Right atrium auricular region (tissue), 2 donors: ENCODE measurements at regions not wholly inside any gene's neighbourhood (a gene's known extent, or its start where the extent isn't known, plus 50 kb on each side); places are given as distances from the start of the nearest gene placed in this dataset.
A peak's percentile ranks its signal among the peaks of the same experiment; 100 is the strongest.

Experiments
- DNase-seq: peaks from one replicate; pipeline ENCODE4 v3.0.0-alpha.2; 2019; ENCODE audit warnings: low spot score
- H3K27ac ChIP-seq, 2 donors: fragments of 200-600 bp; sonication (generic); 1 replicate in 1 of 2; 2 replicates in 1 of 2; pipeline ENCODE4 v1.5.1; 2016 to 2019
- H3K27me3 ChIP-seq, 2 donors: fragments of 200-600 bp; sonication (generic); one replicate each; pipeline versions ENCODE4 v1.5.1 to v1.6.0; 2017 to 2019
- H3K36me3 ChIP-seq: fragments of 200-600 bp; sonication (generic); one replicate; pipeline ENCODE4 v1.5.1; 2016
- H3K4me1 ChIP-seq, 2 donors: fragments of 200-600 bp; sonication (generic); one replicate each; pipeline versions ENCODE4 v1.5.1 to v1.6.0; 2017 to 2019
- H3K4me3 ChIP-seq, 2 donors: fragments of 200-600 bp; sonication (generic); 1 replicate in 1 of 2; 2 replicates in 1 of 2; pipeline ENCODE4 v1.5.1; 2017 to 2019; ENCODE audit warnings: mild to moderate bottlenecking in 1 of 2, moderate library complexity in 1 of 2
- H3K9me3 ChIP-seq, 2 donors: fragments of 200-600 bp; sonication (generic); one replicate each; pipeline ENCODE4 v1.5.1; 2019
- TF ChIP-seq, protein P1 (sequence below), 2 donors: fragments of 200-600 bp; sonication (generic); IDR thresholded peaks; one replicate each; pipeline ENCODE4 v1.5.1; 2019; ENCODE audit warnings: antibody characterized with exemption in 2 of 2

DNA sequence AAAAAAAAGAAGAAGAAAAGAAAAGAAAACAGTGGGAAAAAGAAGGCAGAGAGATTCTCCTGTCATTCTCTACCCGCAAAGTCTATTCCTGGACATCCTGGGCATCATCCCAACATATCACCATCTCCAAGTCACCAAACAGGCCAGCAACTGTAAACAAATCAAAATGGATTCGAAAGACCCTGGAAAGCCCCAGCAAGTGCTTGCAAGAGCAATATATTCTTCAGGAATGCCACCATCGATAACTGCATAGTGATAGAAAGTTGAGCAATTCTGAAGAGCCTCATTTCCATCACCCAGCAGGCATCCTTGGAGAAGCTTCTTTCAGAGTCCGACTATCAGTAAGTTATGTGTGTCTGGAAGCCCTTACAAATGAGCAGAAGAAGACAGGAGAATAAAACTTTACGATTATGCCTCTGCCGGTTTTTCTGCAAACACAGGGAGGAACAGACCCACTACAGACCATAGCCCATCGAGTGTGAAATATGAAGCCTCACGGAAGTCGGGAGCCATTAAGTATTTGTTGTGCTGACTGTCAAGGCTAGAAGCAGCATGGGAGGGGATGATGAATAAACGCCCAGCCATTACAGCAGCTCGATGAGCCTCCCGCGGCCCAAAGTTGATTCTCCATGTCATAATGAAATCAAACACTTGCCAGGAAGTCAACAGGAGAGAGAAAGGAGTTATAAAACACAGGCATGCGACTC, 64.5 kb upstream of the SEC14L1 start:
- H3K27me3 ChIP-seq: no peaks in the 10 kb centered on the region
- no peaks in the 10 kb centered on the region for H3K9me3 ChIP-seq
- no peak overlapping the region for H3K4me3 ChIP-seq
- H3K27ac ChIP-seq: no peak overlapping the region
- no peaks in the 10 kb centered on the region for H3K36me3 ChIP-seq
- TF ChIP-seq, protein P1, sequence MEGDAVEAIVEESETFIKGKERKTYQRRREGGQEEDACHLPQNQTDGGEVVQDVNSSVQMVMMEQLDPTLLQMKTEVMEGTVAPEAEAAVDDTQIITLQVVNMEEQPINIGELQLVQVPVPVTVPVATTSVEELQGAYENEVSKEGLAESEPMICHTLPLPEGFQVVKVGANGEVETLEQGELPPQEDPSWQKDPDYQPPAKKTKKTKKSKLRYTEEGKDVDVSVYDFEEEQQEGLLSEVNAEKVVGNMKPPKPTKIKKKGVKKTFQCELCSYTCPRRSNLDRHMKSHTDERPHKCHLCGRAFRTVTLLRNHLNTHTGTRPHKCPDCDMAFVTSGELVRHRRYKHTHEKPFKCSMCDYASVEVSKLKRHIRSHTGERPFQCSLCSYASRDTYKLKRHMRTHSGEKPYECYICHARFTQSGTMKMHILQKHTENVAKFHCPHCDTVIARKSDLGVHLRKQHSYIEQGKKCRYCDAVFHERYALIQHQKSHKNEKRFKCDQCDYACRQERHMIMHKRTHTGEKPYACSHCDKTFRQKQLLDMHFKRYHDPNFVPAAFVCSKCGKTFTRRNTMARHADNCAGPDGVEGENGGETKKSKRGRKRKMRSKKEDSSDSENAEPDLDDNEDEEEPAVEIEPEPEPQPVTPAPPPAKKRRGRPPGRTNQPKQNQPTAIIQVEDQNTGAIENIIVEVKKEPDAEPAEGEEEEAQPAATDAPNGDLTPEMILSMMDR (IDR thresholded peaks at IDR 0.05): no peak
- H3K4me1 ChIP-seq: peaks cover 0 to 5% of the 10 kb centered on the region in 2 donors
- no peak for DNase-seq

DNA sequence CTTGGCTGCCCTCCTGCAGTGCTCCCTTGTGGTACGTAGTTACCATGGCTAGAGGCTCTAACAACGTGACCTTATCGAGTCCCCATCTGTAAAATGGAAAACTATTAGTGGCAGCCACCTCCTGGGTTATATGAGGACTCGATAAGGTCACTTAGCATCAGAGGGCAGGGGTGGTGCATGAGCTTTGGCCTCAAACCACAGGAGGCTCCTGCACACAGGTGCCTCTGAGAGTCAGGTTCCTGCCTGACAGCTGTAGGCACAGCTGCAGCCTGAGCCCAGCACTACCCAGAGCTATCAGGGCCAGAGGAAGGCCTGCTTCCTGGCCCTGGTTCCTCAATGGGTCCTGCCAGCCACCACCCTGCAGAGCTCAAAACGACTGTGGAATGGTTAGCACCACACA, 57.2 kb upstream of the SEC14L1 start:
- TF ChIP-seq, protein P1 (IDR thresholded peaks at IDR 0.05): no peak
- no peak overlapping the region for H3K27ac ChIP-seq
- DNase-seq: no peak
- no peaks in the 10 kb centered on the region for H3K36me3 ChIP-seq
- no peaks in the 10 kb centered on the region for H3K27me3 ChIP-seq
- H3K4me1 ChIP-seq: peaks cover 0 to 16% of the 10 kb centered on the region in 2 donors
- no peak overlapping the region for H3K4me3 ChIP-seq
- no peaks in the 10 kb centered on the region for H3K9me3 ChIP-seq

DNA sequence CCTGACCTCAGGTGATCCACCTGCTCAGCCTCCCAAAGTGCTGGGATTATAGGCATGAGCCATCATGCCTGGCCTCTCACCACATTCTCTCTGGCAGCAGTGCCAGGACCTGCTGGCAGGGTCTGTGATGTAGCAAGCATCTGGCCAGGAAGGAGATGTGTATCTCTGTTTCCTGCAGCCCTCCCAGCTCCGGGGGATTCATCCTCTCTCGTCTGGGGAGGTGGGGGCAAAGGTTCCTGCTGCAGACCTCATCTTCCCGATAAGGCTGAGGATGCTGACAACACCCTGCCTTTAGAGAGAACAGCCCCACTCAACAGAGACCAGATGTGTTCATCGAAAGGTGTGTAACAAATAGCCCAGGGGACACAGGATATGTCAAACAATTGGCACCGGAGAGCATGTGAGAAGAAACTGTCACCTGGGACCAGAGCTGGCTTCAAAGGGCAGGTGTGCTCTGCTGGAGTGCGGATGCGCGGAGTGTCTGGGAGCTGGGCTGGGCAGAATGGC, 54.8 kb upstream of the SEC14L1 start:
- TF ChIP-seq, protein P1 (IDR thresholded peaks at IDR 0.05): no peak
- no peak overlapping the region for H3K4me3 ChIP-seq
- no peaks in the 10 kb centered on the region for H3K27me3 ChIP-seq
- no peak overlapping the region for H3K27ac ChIP-seq
- H3K36me3 ChIP-seq: peaks cover 2% of the 10 kb centered on the region
- H3K9me3 ChIP-seq: no peaks in the 10 kb centered on the region
- no peak for DNase-seq
- peaks cover 0 to 38% of the 10 kb centered on the region in 2 donors for H3K4me1 ChIP-seq

DNA sequence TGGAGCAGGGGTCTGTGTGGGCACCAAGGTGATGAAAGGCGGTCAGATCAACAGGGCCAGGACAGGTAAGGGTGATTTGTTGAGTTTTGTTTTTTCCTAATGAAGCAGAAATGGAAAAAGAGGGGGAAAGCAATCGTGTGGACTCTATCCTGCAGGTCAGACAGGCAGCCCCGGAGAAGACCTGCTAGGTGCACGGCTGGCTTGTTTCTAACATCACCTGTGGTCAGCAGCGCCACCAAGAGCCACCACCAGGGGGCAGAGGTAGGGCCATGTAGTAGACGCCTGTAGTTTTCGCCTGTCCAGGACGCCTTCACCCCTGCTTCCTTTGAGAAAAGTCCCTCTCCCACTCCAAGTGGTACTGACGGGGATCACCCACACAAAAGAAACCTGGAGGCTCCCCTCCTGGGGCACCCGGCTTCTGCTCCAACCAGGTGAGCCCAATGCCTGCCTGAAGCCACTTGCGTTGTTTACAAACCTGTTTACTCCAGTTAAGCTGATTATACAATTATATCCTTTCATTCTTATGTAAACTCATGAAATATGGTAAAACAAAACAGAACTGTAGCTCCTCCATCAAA, 54.2 kb upstream of the SEC14L1 start:
- peaks cover 8% of the 10 kb centered on the region for H3K36me3 ChIP-seq
- H3K27ac ChIP-seq: no peak overlapping the region
- peaks cover 0 to 38% of the 10 kb centered on the region in 2 donors for H3K4me1 ChIP-seq
- no peak overlapping the region for H3K4me3 ChIP-seq
- TF ChIP-seq, protein P1 (IDR thresholded peaks at IDR 0.05): peak; percentile 88 to 96
- H3K9me3 ChIP-seq: no peaks in the 10 kb centered on the region
- H3K27me3 ChIP-seq: no peaks in the 10 kb centered on the region
- peak; percentile 91 for DNase-seq

DNA sequence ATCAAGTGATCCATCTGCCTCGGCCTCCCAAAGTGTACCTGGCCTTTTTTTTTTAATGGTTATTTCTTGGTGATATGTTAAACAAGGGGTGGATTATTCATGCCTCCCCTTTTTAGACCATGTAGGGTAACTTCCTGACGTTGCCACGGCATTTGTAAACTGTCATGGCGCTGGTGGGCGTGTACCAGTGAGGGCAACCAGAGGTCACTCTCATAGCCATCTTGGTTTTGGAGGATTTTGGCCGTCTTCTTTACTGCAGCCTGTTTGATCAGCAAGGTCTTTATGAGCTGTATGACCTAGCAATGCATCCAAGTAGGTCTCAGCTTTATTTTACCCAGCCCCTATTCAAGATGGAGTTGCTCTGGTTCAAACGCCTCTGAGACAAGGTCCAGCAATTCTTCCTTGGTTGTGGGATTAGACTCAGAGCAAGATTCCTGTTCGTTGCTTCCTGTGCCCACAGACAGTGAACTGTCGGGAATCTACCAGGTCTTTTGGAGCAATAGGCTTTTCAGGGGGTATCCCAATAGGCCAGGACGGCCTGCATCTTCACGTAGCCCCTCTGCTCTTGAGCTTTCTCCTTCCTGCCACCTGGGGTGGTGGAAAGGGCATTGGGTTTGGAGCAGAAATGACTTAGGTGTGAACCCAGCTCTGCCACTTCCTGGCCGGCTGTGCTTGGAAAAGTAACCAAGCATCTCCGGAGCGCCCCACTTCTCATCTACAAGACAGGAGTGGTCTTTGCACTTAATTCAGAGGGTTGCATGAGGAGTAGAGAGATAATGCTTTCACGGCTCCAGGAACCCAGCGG, 52.9 kb upstream of the SEC14L1 start:
- Histone ChIP-seq H3K27me3 (no peaks in the 10 kb centered on the region), H3K4me3 (peak overlapping the region; percentile 69 to 80), H3K36me3 (peaks cover 18% of the 10 kb centered on the region), H3K9me3 (no peaks in the 10 kb centered on the region), H3K4me1 (peaks cover 0 to 38% of the 10 kb centered on the region in 2 donors), H3K27ac (peak overlapping the region; percentile 84 to 92)
- TF ChIP-seq, protein P1 (IDR thresholded peaks at IDR 0.05): no peak
- DNase-seq: no peak
